Neutrophil (primary cell): ENCODE measurements at regions not wholly inside any gene's neighbourhood (a gene's known extent, or its start where the extent isn't known, plus 50 kb on each side); places are given as distances from the start of the nearest gene placed in this dataset.

Experiments used
- H3K27ac ChIP-seq: fragments of 200-600 bp; sonication (generic); 2 replicates; pipeline ENCODE4 v1.5.1; 2016; ENCODE audit warnings: mild to moderate bottlenecking, moderate library complexity
- H3K27me3 ChIP-seq: fragments of 200-600 bp; sonication (generic); 2 replicates; pipeline ENCODE4 v1.6.0; 2016; ENCODE audit warnings: mild to moderate bottlenecking
- H3K36me3 ChIP-seq: fragments of 200-600 bp; sonication (generic); 2 replicates; pipeline ENCODE4 v1.5.1; 2017
- H3K4me1 ChIP-seq, 2 experiments: fragments of 200-600 bp in 1 of 2; sonication (generic) in 1 of 2; 1 replicate in 1 of 2; 2 replicates in 1 of 2; pipeline versions ENCODE4 v1.5.1 to v1.6.1; 2013 to 2016; ENCODE audit warnings: low read depth in 1 of 2, low read length in 1 of 2, mild to moderate bottlenecking in 1 of 2, moderate library complexity in 1 of 2; ENCODE audit not compliant: control insufficient read depth in 1 of 2, insufficient read depth in 1 of 2
- H3K4me3 ChIP-seq, 2 experiments: fragments of 200-600 bp in 1 of 2; sonication (generic) in 1 of 2; 1 replicate in 1 of 2; 2 replicates in 1 of 2; pipeline ENCODE4 v1.5.1; 2013 to 2016; ENCODE audit warnings: low read depth in 1 of 2, low read length in 1 of 2, mild to moderate bottlenecking in 1 of 2, moderate library complexity in 1 of 2
- H3K9me3 ChIP-seq: fragments of 200-600 bp; sonication (generic); 2 replicates; pipeline ENCODE4 v1.5.1; 2016
- TF ChIP-seq, protein P1 (sequence below): fragments of 200-600 bp; sonication (generic); IDR thresholded peaks from 2 replicates; pipeline ENCODE4 v1.5.1; 2016; ENCODE audit warnings: antibody characterized with exemption

DNA sequence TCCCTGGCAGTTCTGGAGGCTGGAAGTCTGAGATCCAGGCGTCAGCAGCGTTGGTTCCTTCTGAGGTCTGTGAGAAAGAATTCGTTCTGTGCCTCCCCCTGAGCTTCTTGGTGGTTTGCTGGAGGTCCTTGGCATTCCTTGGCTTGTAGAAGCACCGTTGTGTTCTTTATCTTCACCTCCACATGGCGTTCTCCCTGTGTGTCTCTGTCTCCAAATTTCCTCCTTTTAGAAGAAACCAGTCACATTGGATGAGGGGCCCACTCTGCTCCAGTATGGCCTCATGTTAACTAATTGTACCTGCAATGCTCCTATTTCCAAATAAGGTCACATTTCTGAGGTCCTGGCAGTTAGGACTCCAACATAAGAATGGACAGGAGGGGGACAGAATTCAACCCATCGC is 73.0 kb upstream of the BACH2 start:
- Histone ChIP-seq H3K36me3 (no peaks in the 10 kb centered on the region), H3K4me3 (no peak overlapping the region), H3K4me1 (no peaks in the 10 kb centered on the region), H3K9me3 (no peaks in the 10 kb centered on the region), H3K27me3 (no peaks in the 10 kb centered on the region), H3K27ac (no peak overlapping the region)
- TF ChIP-seq, protein P1, sequence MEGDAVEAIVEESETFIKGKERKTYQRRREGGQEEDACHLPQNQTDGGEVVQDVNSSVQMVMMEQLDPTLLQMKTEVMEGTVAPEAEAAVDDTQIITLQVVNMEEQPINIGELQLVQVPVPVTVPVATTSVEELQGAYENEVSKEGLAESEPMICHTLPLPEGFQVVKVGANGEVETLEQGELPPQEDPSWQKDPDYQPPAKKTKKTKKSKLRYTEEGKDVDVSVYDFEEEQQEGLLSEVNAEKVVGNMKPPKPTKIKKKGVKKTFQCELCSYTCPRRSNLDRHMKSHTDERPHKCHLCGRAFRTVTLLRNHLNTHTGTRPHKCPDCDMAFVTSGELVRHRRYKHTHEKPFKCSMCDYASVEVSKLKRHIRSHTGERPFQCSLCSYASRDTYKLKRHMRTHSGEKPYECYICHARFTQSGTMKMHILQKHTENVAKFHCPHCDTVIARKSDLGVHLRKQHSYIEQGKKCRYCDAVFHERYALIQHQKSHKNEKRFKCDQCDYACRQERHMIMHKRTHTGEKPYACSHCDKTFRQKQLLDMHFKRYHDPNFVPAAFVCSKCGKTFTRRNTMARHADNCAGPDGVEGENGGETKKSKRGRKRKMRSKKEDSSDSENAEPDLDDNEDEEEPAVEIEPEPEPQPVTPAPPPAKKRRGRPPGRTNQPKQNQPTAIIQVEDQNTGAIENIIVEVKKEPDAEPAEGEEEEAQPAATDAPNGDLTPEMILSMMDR, result no peak

DNA sequence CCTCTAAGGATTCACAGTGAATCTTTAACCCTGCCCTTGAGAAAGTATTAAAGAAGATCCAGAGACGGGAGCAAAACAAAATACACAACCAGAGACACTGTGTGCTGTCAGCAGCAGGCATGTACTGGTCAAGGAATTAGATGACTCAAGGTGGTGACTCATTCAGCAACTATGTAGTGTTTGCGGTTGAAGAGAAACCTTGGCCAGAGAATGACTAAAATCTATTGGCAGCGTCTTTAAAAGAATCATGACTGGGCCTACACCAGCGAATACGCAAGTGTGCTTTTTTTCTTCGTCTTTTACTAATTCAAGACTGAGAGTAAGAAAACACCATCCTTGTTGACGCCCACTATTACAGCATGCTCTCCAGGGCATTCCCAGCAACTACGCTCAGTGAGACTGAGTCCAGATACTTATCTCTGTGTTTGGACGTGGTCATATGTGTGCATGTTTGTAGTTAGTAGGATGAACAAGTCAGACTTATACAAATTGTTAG is 72.4 kb upstream of the BACH2 start:
- TF ChIP-seq, protein P1, result no peak
- H3K4me3 ChIP-seq, result no peak overlapping the region
- H3K36me3 ChIP-seq, result no peaks in the 10 kb centered on the region
- H3K27me3 ChIP-seq, result no peaks in the 10 kb centered on the region
- H3K9me3 ChIP-seq, result no peaks in the 10 kb centered on the region
- H3K4me1 ChIP-seq, result no peaks in the 10 kb centered on the region
- H3K27ac ChIP-seq, result no peak overlapping the region

DNA sequence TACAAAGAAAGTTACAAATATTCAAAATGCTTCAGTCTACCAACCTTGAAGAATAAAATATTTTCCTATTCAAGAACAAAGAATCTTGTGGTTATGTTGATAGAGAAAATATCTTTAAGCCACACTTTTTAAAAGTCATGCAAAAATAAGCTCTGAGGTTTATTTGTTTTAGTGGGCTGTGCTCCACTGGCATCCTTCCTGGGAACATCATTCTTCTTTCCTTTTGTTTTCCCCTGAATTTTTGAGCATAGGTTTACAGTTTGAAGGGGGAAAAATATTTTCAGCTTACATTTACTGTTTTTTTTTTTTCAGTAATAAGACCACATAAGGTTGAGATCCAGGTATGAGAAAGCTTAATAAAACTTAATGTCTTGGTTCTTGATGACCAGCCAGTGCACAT is 72.0 kb upstream of the BACH2 start:
- no peaks in the 10 kb centered on the region for H3K36me3 ChIP-seq
- no peaks in the 10 kb centered on the region for H3K27me3 ChIP-seq
- no peak overlapping the region for H3K27ac ChIP-seq
- no peaks in the 10 kb centered on the region for H3K9me3 ChIP-seq
- TF ChIP-seq, protein P1, result no peak
- H3K4me3 ChIP-seq, result no peak overlapping the region
- H3K4me1 ChIP-seq, result no peaks in the 10 kb centered on the region

DNA sequence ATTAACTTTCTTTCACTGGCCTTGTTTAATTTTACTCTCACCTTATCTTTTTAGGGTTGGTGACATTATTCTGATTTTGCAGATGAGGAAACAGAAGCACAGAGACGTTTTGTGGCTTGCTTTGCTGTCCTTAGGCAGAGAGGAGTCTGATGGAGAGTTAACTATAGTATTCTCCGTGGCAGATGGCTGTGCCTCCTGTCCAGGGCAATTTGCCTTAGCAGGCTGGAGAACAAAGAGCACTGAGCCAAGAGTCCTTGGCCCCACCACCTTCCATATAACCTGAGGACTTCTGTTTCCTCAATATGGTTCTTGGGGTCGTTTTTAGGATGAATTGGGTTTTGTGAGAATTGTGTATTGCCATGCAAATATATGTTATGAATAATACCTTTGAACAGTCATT is 71.4 kb upstream of the BACH2 start:
- H3K4me1 ChIP-seq, result no peaks in the 10 kb centered on the region
- H3K9me3 ChIP-seq, result no peaks in the 10 kb centered on the region
- H3K36me3 ChIP-seq, result no peaks in the 10 kb centered on the region
- H3K27ac ChIP-seq, result no peak overlapping the region
- H3K27me3 ChIP-seq, result no peaks in the 10 kb centered on the region
- TF ChIP-seq, protein P1, result no peak
- no peak overlapping the region for H3K4me3 ChIP-seq

DNA sequence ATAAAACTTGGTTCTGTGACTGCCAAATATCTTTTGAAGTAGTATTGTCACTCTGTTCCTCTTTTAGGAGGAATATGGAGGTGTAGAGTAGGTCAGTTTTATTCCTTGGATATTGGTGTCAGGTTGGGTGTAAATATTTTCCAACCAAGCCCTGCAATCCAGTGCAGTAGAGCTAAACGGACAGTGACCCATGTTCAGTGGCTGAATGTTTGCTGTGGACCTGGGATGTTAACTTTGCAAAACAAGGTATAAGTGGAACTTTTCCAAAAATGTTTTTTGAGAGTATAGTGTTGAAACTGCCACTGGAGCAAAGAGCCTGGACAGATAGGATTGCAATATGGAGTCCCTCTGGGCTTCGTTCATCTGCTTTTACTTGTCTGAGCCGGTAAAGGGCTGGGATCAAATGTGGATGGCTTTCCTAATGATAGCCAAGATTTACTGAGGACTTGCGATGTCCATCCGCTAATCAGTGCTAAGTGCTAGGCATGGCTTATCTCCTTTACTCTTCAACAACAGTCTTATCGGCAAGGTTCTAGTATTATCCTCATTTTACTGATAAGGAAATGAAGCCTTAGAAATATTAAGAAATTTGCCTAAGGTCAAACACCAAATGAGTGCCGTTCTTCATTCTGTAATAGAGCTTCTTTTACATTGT is 69.0 kb upstream of the BACH2 start:
- Histone ChIP-seq H3K27me3 (no peaks in the 10 kb centered on the region), H3K9me3 (no peaks in the 10 kb centered on the region), H3K27ac (no peak overlapping the region), H3K4me1 (no peaks in the 10 kb centered on the region), H3K36me3 (no peaks in the 10 kb centered on the region), H3K4me3 (no peak overlapping the region)
- TF ChIP-seq, protein P1, result no peak
